ENCODE measurements at regions not wholly inside any gene's neighbourhood (a gene's known extent, or its start where the extent isn't known, plus 50 kb on each side); places are given as distances from the start of the nearest gene placed in this dataset.
"Not testable (repeated sequence)": the region's sequence is repeated elsewhere in the genome, so short reads cannot be mapped to it uniquely, and the experiment has no call there.

- not testable (repeated sequence) for TF ChIP-seq CTCF (conservative IDR thresholded peaks at IDR 0.05); ZFX (IDR thresholded peaks at IDR 0.05)
These were observed 226.5 kb downstream of the ANKRD36B start for GRCh38 chr2:97363159-97363558.
